BLaER1 treated with 17β-estradiol and CSF1 and Interleukin-3, amounts not matched to agents 10 nM and 100 nM (cell line): ENCODE measurements at regions not wholly inside any gene's neighbourhood (a gene's known extent, or its start where the extent isn't known, plus 50 kb on each side); places are given as distances from the start of the nearest gene placed in this dataset.

Experiments
- H3K27ac ChIP-seq, 11 experiments: shearing (Covaris generic); formaldehyde crosslinking; 2 replicates each; pipeline ENCODE4 v1.8.1; 2022
- H3K27me3 ChIP-seq, 11 experiments: shearing (Covaris generic); formaldehyde crosslinking; 2 replicates each; pipeline ENCODE4 v1.8.1; 2022
- H3K36me3 ChIP-seq, 11 experiments: shearing (Covaris generic); formaldehyde crosslinking; 2 replicates each; pipeline ENCODE4 v1.8.1; 2022
- H3K4me1 ChIP-seq, 10 experiments: shearing (Covaris generic); formaldehyde crosslinking; 2 replicates each; pipeline ENCODE4 v1.8.1; 2022
- H3K4me2 ChIP-seq, 11 experiments: shearing (Covaris generic); formaldehyde crosslinking; 2 replicates each; pipeline ENCODE4 v1.8.1; 2022
- H3K4me3 ChIP-seq, 10 experiments: shearing (Covaris generic); formaldehyde crosslinking; 2 replicates each; pipeline ENCODE4 v1.8.1; 2022
- H3K9ac ChIP-seq, 11 experiments: shearing (Covaris generic); formaldehyde crosslinking; 2 replicates each; pipeline ENCODE4 v1.8.1; 2022
- H3K9me3 ChIP-seq, 11 experiments: shearing (Covaris generic); formaldehyde crosslinking; replicated peaks in 1 of 11; 2 replicates each; pipeline ENCODE4 v1.8.1; 2022
- H4K20me1 ChIP-seq, 11 experiments: shearing (Covaris generic); formaldehyde crosslinking; 2 replicates each; pipeline ENCODE4 v1.8.1; 2022
- Cebpa-rat ChIP-seq, 11 experiments: shearing (Covaris generic); IDR thresholded peaks; 2 replicates each; pipeline ENCODE4 v1.8.1; 2022

- Histone ChIP-seq H4K20me1 (no peaks in the 10 kb centered on the region), H3K27ac (no peak overlapping the region), H3K4me3 (no peak overlapping the region), H3K4me1 (peaks cover 0 to 11% (median 4%) of the 10 kb centered on the region in 10 experiments; a peak in 7 of 20 replicates), H3K9me3 (peaks cover 0 to 12% (median 5%) of the 10 kb centered on the region in 11 experiments; a peak in 9 of 22 replicates), H3K4me2 (no peak overlapping the region), H3K27me3 (no peaks in the 10 kb centered on the region), H3K9ac (no peak overlapping the region), H3K36me3 (no peaks in the 10 kb centered on the region)
- TF ChIP-seq Cebpa-rat (IDR thresholded peaks at IDR 0.05): no peak
These were observed 51.7 kb upstream of the RFXAP start for GRCh38 chr13:36767276-36767675.

- Histone ChIP-seq H3K4me1 (peaks cover 0 to 11% (median 4%) of the 10 kb centered on the region in 10 experiments; a peak in 7 of 20 replicates), H3K27ac (no peak overlapping the region), H3K9me3 (peaks cover 0 to 12% (median 5%) of the 10 kb centered on the region in 11 experiments; a peak in 9 of 22 replicates), H3K9ac (no peak overlapping the region), H3K36me3 (no peaks in the 10 kb centered on the region), H4K20me1 (no peaks in the 10 kb centered on the region), H3K4me3 (no peak overlapping the region), H3K4me2 (peak overlapping the region in 5 of 11 experiments; percentile 1 to 19 (median 16); a peak in 7 of 22 replicates), H3K27me3 (no peaks in the 10 kb centered on the region)
- TF ChIP-seq Cebpa-rat (IDR thresholded peaks at IDR 0.05): no peak
These were observed 49.9 kb upstream of the RFXAP start for GRCh38 chr13:36769126-36769525.
